Left colon (tissue), 2 donors: ENCODE measurements at regions not wholly inside any gene's neighbourhood (a gene's known extent, or its start where the extent isn't known, plus 50 kb on each side); places are given as distances from the start of the nearest gene placed in this dataset.

Experiments used
- ATAC-seq: fragments of 200-7000 bp; cut with Tn5 transposase; one replicate; pipeline ENCODE4 v1.9.1; 2020; ENCODE audit warnings: mild to moderate bottlenecking, moderate library complexity
- DNase-seq, 2 donors: peaks; one replicate each; pipeline ENCODE4 v3.0.0-alpha.2; 2020
- intact Hi-C, 2 donors: fragments of 100-400 bp; cut with DNase I in 1 of 2; cut with micrococcal nuclease in 1 of 2; formaldehyde crosslinking; loops; one replicate each; pipeline versions ENCODE4 v1.11.2 to v1.14.0; 2022; cut with DNase I, micrococcal nuclease
- donor health status: DM: no; HTN: no; CAD: no.
- donor health status: DM: yes; HTN: yes; CAD: no.

DNA sequence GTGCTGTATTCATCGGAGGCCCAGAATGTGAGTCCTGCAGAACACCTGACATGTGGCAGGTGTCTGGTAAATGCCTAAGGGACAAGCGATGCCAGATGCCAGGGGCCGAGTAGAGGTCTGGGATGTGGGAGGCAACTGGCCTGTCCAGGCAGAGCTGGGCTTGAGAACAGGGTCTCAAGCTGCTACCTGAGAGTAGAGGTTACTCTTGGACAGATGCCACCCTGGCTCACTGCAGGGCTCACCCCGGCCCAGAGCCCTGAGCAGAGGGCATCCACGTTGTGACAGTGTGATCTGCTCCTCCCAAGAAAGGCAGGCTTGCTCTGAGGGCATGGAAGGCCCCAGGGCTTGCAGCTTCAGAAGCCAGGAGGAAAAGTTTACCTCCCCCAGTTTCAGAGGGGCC, 692.0 kb upstream of the ID2 start:
- DNase-seq (no peak), ATAC-seq (no peak)
- intact Hi-C loops: no loop called here

GRCh38 chr2:7992612-7993602, 688.9 kb upstream of the ID2 start:
- intact Hi-C loops: no loop called here
- DNase-seq (no peak), ATAC-seq (no peak)

- intact Hi-C loops: no loop called here
- DNase-seq (peak in 1 of 2 donors; percentile 16), ATAC-seq (peak; percentile 39)
Observed at GRCh38 chr2:7994397-7994951, 687.4 kb upstream of the ID2 start.

DNA sequence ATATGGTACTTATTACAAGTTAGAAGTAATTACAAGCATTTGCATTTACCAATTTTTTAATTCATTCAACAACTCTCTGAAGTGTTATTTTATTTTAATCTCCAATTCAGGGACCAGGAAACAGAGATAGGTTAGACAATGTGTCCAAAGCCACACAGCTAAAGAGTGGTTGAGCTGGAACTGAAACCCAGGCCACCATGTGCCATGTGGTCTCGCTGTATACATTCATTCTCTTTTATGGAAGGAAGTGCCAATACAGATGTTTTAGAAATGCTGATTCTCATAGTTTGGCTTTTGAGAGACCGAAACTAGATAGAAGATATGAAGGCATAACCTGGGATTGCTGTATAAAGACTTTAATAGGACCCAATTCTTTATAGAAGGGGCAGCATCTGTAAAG, 684.6 kb upstream of the ID2 start:
- no peak for DNase-seq
- intact Hi-C loops: no loop called here
- ATAC-seq: no peak

DNA sequence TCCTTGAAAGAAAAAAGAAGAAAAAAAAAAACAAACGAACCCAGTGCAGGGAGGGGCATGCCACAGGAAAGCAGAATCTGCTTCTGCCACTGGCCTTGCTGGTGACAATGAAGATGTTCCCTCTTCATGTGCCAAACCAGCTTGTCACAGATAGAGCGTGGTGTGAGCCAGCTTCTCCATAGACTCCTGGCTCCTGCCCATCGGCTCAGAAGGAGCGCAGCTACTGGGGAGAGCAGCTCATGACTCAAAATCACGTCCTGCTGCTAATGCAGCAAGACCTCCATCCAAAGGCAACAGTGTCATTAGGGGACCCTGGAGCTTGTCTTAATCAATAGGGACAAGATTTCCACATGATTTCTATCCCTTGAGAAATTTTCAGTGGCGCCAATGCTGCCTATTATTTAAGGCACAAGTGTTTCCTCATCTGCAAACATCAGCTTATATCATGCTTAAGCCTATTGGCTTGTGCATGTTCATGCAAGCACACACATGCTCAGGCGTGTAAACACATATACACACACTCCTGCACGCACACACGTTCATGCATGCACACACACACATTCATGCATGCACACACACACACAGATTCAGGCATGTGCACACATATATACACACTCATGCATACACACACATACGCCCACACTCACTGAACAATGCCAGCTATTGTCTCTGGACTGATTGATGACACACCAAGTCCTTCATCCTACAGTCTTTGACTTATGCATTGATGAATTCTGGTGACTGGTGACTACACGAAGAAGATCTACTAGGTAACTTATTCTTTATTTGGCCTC, 682.0 kb upstream of the ID2 start:
- DNase-seq (no peak), ATAC-seq (no peak)
- intact Hi-C loops: no loop called here

DNA sequence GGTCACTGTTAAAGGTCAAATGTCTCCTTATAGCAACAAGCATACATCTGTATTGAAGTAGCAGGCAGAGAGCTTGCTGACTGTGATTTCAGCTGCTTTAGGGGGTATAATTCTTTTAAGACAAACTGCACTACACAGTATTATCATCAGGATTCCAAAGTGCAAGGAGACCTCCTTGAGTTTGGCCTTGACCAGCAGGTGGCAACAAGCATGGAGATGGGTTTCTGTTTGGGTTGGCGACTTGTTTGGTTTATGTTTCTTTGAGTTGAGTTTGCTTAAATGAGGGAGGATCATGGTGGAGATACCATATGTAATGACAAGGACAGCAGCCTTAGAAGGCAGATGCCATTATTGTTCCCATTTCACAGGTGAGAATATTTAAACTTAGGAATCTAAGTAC, 681.0 kb upstream of the ID2 start:
- ATAC-seq (no peak), DNase-seq (no peak)
- intact Hi-C loops: no loop called here

DNA sequence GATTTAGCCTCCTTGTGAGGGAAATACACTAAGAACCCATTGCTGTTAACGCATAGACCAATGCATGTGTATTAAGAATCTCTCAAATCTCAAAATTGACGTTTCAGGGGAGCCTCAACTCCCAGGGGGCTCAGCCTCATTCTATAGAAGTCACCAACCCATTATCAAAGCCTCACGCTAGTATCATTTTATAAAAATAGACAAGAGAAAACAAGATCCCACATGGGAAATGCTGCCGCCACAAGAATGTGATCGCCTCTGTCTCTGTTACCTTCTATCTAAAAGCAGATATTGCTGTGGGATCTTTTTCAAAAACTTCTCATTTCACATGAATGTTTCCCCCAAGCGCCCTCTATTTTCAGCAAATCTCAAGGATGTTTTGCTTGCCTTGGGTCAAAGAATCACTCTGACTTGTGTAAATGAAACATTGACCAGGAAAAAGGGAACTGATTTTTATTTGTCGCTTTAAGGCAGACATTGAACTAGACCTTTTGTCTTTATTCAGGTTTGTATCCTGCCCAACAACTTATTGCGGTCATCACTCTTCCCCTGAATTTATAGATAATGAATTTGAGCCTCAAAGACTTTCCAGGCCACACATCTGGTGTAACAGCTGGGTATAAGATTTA, 679.0 kb upstream of the ID2 start:
- intact Hi-C loops: no loop called here
- DNase-seq (no peak), ATAC-seq (no peak)

DNA sequence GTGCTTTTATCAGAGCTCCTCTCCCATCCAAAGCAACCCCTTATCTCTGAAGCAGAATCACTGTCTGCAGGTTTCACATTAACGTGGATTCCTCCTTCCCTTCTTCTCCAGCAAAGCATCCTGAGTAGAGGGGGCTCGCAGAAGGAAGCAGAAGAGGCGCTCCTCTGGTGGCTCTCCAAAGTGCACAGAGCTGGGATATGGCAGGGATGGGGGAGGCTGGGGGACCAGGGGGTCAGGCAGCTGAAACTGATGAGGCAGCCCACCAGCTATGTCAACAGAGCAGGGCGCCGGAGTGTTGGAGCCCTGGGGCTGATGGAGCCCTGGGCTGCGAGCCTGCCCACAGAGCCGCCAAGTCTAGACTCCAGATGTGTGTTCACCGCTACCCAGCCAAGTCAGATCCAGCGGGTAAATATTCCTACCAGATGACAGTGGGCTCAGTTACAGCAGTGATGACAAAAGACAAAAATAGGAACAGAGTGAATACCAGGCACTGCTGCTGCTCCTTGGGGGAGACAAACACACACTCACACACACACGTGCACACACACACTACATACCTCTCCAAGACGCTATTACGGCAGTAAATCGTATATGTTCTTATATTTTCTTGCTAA, 678.3 kb upstream of the ID2 start:
- DNase-seq: peak; percentile 11 to 31

DNA sequence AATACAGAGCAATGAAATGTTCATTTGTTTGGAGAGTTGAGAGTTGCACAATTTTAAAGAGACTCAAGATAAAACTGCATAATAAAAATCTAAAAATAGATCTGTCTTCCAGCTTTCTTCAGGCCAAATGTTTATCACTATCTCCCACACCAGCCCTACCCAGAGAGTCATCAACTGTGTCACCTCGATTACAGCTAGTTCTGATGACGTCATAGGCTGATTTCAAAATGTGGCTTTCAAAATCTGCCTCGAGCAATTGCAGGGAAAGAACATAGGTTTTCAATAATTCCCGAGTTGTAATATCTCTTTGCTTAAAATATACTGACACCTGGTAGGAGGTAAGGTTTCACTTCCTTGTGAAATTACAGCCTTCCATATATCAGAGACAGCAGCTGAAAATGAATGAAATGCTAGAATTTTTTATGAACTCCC, 677.6 kb upstream of the ID2 start:
- DNase-seq: peak in 1 of 2 donors; percentile 40
- ATAC-seq: peak; percentile 92
- intact Hi-C loops: no loop called here

More for the DNA sequence above, 678.3 kb upstream of the ID2 start:
- ATAC-seq: peak; percentile 43
- intact Hi-C loops: no loop called here

- ATAC-seq: no peak
- intact Hi-C loops: no loop called here
Observed at GRCh38 chr2:8006181-8006580, 675.7 kb upstream of the ID2 start.

GRCh38 chr2:8006626-8007025, 675.2 kb upstream of the ID2 start:
- ATAC-seq: no peak
- no peak for DNase-seq
- intact Hi-C loops: no loop called here

More at GRCh38 chr2:8006181-8006580, 675.7 kb upstream of the ID2 start:
- DNase-seq: no peak

GRCh38 chr2:8009010-8009597, 672.8 kb upstream of the ID2 start:
- no peak for ATAC-seq
- intact Hi-C loops: no loop called here
- no peak for DNase-seq

DNA sequence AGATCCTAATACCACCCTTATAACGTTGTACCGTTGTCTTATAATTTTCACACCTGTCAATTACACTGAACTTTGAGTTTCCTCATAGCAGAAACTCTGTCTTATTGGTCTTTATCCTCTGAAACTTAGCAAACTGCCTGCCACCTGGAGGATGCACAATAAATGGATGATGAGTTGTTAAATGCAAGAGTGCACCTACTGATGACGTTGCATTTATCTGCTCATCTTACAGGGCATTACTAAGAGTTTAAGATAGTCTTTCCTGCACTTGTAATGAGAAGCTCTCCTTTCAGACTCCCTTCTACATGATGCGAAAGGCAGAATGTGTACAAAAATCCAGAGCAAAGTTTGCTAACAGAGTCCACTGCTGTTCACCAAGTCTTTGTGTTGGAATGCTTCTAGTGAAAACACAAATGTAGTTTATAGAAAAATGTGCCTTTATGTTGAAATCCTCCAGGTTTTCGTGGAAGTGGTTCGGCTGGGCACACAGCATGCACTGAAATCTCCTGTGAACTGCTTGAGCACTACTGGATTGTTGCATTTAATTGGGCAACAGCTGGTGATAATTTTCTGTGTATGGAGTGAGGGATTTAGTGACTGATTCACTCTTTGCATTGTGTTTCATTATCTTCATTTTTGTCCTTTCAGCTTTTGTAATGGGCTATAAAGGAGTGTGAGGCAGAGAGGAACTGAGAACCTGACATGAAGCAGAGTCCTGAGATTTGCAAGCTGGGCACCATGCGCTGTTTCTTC, 665.8 kb upstream of the ID2 start:
- no peak for DNase-seq
- ATAC-seq: no peak
- intact Hi-C loops: no loop called here

DNA sequence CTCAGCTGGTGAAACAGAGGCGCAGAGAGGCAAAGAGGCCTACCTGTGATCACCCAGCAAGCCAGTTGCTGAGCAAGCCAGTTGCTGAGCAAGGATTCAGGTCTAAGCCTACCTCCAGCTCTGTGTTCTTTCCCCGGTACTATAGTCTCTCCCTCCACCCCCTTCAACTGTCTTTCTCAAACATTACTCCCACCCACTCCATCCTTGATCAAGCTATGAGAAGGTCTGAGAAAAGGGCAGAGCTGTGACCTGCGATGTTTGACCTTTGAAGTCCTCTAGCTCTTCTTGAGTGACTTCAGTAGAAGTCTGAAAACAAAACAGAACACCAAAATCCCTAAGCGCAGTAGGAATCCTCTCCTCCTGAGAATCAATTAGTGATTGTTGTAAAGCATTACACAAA, 665.2 kb upstream of the ID2 start:
- intact Hi-C loops: no loop called here
- DNase-seq (no peak), ATAC-seq (no peak)

- DNase-seq (no peak), ATAC-seq (no peak)
- intact Hi-C loops: no loop called here
Observed at GRCh38 chr2:8018956-8019355, 662.9 kb upstream of the ID2 start.

GRCh38 chr2:8019934-8020333, 661.9 kb upstream of the ID2 start:
- DNase-seq: no peak
- intact Hi-C loops: no loop called here
- ATAC-seq: no peak

- ATAC-seq: no peak
- intact Hi-C loops: no loop called here
Observed at GRCh38 chr2:8021921-8022320, 659.9 kb upstream of the ID2 start.

More at GRCh38 chr2:8021921-8022320, 659.9 kb upstream of the ID2 start:
- no peak for DNase-seq
